Activated CD4-positive, alpha-beta memory T cell treated with anti-CD3 and anti-CD28 coated beads for 36 hours (primary cell): ENCODE measurements at regions not wholly inside any gene's neighbourhood (a gene's known extent, or its start where the extent isn't known, plus 50 kb on each side); places are given as distances from the start of the nearest gene placed in this dataset.

ENCODE experiments used
- CTCF ChIA-PET: fragments of 350-600 bp; sonication (Branson Sonifier 250); formaldehyde crosslinking; loops from one replicate; lab custom pipeline; 2021; ENCODE audit warnings: antibody characterized with exemption, inconsistent platforms; lab: Charles Lee
- POLR2A ChIA-PET: fragments of 350-600 bp; sonication (Branson Sonifier 250); formaldehyde crosslinking; loops from one replicate; lab custom pipeline; 2021; ENCODE audit warnings: antibody characterized with exemption; lab: Charles Lee
- DNase-seq: peaks from one replicate; pipeline ENCODE4 v3.0.0-alpha.2; 2020
- H3K27ac Mint-ChIP-seq: one replicate; pipeline ENCODE4 v1.8.0; 2021; ENCODE audit warnings: mixed read lengths
- H3K27me3 Mint-ChIP-seq: one replicate; pipeline ENCODE4 v1.8.0; 2021; ENCODE audit warnings: mixed read lengths
- H3K36me3 Mint-ChIP-seq: one replicate; pipeline ENCODE4 v1.8.0; 2021; ENCODE audit warnings: mixed read lengths
- H3K4me1 Mint-ChIP-seq: one replicate; pipeline ENCODE4 v1.8.0; 2021; ENCODE audit warnings: low read depth, mixed read lengths
- H3K4me3 Mint-ChIP-seq: one replicate; pipeline ENCODE4 v1.8.0; 2021; ENCODE audit warnings: mild to moderate bottlenecking, mixed read lengths
- H3K9me3 Mint-ChIP-seq: one replicate; pipeline ENCODE4 v1.8.0; 2021; ENCODE audit warnings: mixed read lengths
- intact Hi-C: fragments of 100-400 bp; cut with micrococcal nuclease; formaldehyde crosslinking; loops from one replicate; pipeline ENCODE4 v1.15.1; 2023

DNA sequence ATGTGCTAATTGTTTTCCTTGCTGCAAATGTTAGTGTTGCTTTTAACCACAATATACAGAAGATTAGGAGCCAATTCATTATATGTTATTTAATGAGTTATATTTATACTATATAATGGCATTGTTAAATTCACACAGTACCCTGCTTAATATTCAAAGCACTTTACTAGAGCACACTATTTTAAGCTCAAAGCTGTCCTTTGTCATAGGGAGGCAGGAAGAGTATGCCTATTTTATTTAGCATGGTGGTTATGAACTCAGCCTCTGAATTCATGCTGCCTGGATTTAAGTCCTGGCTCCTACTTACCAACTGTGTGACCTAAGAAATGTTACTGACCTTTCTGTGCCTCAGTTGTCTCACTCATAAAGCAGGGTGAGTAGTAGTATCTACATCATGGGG is 80.5 kb downstream of the FASTKD2 start:
- no peaks in the 10 kb centered on the region for H3K4me1 Mint-ChIP-seq
- intact Hi-C loops: no loop called here
- no peak overlapping the region for H3K27ac Mint-ChIP-seq
- no peaks in the 10 kb centered on the region for H3K27me3 Mint-ChIP-seq
- DNase-seq: no peak
- CTCF ChIA-PET: no interaction called here
- no peaks in the 10 kb centered on the region for H3K36me3 Mint-ChIP-seq
- POLR2A ChIA-PET: no interaction called here
- H3K4me3 Mint-ChIP-seq: no peak overlapping the region
- no peaks in the 10 kb centered on the region for H3K9me3 Mint-ChIP-seq

DNA sequence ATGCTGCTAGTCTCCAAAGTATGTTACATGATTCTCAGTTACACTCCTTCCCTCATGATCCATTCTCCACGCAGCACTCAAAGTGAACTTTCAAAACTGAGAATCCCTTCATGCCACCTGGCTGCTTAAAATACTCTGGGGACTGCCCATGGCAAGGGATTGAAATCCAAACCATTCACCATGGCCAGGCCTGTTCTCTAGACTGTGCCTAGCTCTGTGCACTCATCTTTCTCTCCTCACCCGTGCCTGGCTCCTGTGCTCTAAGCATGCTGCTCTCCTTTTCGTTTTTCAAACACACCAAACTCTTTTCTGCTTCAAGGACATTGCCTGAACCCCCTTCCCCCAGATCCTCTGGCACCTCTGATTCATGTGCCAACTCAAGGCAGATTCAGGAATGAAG is 80.9 kb downstream of the FASTKD2 start:
- Mint-ChIP-seq H3K4me3 (no peak overlapping the region), H3K36me3 (no peaks in the 10 kb centered on the region), H3K27ac (no peak overlapping the region), H3K27me3 (no peaks in the 10 kb centered on the region), H3K9me3 (no peaks in the 10 kb centered on the region), H3K4me1 (no peaks in the 10 kb centered on the region)
- CTCF ChIA-PET: no interaction called here
- no peak for DNase-seq
- POLR2A ChIA-PET: no interaction called here
- intact Hi-C loops: no loop called here

DNA sequence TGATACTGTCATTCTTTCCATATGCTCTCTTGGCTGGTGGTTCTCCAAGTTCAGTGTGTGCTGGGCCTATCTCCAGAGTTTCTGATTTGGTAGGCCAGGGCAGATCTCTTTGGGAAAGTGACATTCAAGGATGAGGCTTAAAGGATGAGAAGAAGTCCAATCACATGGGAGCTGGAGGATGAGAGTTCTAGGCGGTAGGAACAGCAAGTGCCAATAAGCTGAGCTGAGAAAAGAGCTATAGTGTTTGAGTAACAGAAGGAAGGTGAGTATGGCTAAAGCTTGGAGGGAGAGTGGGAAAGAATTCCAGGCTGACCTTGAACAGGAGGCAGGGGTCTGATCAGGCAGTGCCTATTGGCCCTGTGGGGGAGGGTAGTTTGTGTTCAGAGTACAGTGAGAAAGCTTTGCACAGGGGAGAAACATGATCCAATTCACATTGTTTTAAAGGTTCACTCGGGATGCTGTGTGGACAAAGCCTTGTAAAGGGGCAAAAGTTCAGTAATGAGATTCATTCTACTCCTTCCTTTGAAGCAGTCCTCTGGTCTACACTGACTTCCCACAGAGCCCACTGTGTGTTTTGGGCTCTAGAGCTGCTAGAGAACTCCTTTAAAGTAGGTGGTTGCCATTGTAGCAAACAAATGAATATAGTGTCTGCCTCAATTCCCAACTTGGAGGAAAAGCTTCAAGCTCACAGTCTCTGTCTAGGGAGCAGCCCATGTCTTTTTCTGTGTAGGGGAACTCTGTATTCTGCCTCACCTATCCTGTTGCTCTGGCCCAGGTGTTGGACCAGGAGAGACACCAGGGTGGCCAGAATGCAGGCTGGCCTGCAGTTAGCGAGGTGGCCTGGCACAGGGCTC is 81.8 kb downstream of the FASTKD2 start:
- Mint-ChIP-seq H3K9me3 (no peaks in the 10 kb centered on the region), H3K4me3 (no peak overlapping the region), H3K27ac (no peak overlapping the region), H3K36me3 (no peaks in the 10 kb centered on the region), H3K27me3 (no peaks in the 10 kb centered on the region), H3K4me1 (no peaks in the 10 kb centered on the region)
- intact Hi-C loops: no loop called here
- DNase-seq: no peak
- ChIA-PET POLR2A (no interaction called here), CTCF (no interaction called here)

DNA sequence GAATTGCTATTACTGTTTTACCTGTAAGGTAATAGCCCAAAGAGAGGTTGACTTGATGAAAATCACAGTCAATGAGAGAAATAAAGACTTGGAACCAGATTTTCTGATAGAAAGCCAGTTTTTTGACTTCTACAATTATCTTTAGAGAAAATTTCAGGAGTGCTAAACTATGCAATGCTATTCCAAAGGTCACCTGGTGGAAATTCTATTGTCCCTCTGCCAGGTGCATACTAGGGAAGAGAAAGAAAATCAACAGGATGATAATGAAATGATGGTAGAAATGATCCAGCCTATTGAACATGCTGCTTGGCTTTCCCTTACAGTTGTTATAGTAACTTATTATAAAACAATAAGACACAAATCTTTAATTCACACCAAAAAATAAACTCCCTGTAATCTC is 85.0 kb downstream of the FASTKD2 start:
- H3K36me3 Mint-ChIP-seq: no peaks in the 10 kb centered on the region
- ChIA-PET POLR2A (no interaction called here), CTCF (no interaction called here)
- intact Hi-C loops: no loop called here
- no peak overlapping the region for H3K27ac Mint-ChIP-seq
- no peaks in the 10 kb centered on the region for H3K27me3 Mint-ChIP-seq
- H3K4me3 Mint-ChIP-seq: no peak overlapping the region
- H3K4me1 Mint-ChIP-seq: no peaks in the 10 kb centered on the region
- DNase-seq: no peak
- H3K9me3 Mint-ChIP-seq: no peaks in the 10 kb centered on the region

DNA sequence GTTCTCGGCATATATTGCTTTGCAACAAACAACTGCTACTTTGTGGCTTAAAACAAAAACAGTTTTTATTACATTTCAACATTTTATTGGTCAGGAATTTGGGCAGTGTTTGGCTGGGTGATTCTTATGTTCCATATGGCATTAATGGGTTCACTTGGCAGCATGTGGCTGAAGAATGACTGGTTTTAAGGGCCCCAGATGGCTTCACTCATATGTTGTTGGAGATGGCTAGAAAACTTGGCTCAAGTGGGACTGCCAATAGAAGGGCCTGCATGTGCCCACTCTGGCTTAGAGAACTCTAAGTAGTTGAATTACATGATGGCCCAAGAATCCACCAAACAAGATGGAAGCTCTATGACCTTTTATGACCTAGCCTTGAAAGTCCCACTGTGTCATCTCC is 86.1 kb downstream of the FASTKD2 start:
- POLR2A ChIA-PET: no interaction called here
- intact Hi-C loops: no loop called here
- Mint-ChIP-seq H3K27ac (no peak overlapping the region), H3K27me3 (no peaks in the 10 kb centered on the region), H3K36me3 (no peaks in the 10 kb centered on the region), H3K4me3 (no peak overlapping the region), H3K4me1 (no peaks in the 10 kb centered on the region), H3K9me3 (no peaks in the 10 kb centered on the region)
- CTCF ChIA-PET: no interaction called here
- DNase-seq: no peak

DNA sequence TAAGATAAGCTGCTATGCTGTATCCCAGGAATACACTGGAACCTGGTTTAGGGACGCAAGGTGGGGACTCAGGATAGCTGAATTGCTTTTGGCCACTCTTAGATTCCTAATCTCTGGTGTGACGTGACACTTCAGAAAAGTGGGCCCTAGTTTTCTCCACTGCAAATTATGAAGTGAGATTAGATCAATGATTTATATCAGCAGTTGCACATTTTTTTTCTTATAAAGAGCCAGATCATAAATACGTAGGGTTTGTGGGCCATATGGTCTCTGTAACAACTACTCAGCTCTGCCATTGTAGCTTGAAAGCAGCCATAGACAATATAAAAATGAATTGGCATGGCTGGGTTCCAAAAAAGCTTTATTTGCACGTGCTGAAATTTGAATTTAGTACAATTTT is 85.4 kb upstream of the CPO start:
- no peak for DNase-seq
- Mint-ChIP-seq H3K9me3 (no peaks in the 10 kb centered on the region), H3K27me3 (no peaks in the 10 kb centered on the region), H3K4me3 (no peak overlapping the region), H3K36me3 (no peaks in the 10 kb centered on the region), H3K27ac (no peak overlapping the region), H3K4me1 (peaks cover 6% of the 10 kb centered on the region)
- ChIA-PET CTCF (interaction anchor here (0.6 to 0.7 kb wide), 2 partner anchors 61 to 1202 kb away, joined by 3 to 6 read pairs; no protein-coding TSS in a partner anchor), POLR2A (no interaction called here)
- intact Hi-C loops: no loop called here

DNA sequence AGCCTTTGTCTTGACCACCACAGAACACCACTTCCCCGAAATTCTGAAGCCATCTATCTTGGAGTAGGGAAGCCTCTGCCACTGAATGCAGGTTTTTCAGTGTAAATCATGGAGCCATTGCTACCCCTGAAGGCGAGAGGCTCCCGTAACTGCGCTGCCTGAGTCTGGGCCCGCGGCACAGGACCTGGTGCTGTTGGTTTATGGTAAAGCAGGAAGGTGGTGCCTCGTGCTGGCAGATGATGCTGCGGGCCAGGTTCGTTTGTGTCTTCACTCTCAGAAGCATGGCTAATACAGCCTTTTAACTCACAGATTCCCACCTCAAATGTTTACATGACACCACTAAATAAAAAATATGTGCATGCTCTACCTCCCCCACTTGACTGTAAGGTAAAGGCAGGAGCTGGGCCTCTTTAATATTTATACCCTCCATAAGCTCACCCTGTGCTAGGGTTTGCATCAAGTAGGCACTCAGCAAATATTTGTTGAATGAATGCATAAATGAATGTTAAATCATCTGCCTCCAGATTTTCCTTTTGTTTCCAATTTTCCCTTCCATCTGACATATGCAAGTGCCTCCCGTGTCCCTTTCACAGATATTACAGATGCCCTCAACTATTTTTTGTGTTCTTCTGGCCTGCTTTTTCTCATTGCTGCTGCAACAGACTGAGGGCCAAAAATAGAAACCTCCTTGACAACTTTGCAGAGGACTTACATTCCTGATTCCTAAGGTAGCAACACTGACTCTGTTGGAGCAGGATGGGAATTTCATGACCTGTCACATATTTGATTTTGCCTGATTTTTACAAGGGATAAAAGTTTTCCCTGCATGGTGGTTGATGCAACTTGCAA is 83.5 kb upstream of the CPO start:
- DNase-seq: no peak
- ChIA-PET POLR2A (no interaction called here), CTCF (no interaction called here)
- Mint-ChIP-seq H3K4me1 (peaks cover 15% of the 10 kb centered on the region), H3K36me3 (no peaks in the 10 kb centered on the region), H3K4me3 (no peak overlapping the region), H3K27me3 (no peaks in the 10 kb centered on the region), H3K9me3 (no peaks in the 10 kb centered on the region), H3K27ac (no peak overlapping the region)
- intact Hi-C loops: no loop called here

DNA sequence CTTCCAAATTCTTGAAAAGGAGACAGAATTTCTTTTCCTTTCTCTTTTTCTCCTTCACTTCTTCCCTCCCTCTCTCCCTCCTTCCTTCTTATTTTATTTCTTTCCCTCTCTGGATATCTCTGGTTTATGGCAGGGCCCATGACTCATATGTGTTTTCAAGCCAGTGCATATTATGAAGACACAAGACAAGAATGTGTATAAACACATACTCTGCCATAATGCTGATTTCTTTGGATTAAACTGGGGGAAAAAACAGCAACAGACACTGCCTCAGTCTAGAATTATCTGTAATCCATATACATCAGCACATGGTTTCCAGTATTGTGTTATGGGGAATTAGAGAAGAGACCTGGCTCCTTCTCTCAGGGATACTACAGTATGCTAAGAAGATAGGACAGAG is 82.8 kb upstream of the CPO start:
- ChIA-PET POLR2A (no interaction called here), CTCF (no interaction called here)
- Mint-ChIP-seq H3K9me3 (no peaks in the 10 kb centered on the region), H3K4me1 (peaks cover 15% of the 10 kb centered on the region), H3K4me3 (no peak overlapping the region), H3K27ac (no peak overlapping the region), H3K36me3 (no peaks in the 10 kb centered on the region), H3K27me3 (no peaks in the 10 kb centered on the region)
- no peak for DNase-seq
- intact Hi-C loops: no loop called here

DNA sequence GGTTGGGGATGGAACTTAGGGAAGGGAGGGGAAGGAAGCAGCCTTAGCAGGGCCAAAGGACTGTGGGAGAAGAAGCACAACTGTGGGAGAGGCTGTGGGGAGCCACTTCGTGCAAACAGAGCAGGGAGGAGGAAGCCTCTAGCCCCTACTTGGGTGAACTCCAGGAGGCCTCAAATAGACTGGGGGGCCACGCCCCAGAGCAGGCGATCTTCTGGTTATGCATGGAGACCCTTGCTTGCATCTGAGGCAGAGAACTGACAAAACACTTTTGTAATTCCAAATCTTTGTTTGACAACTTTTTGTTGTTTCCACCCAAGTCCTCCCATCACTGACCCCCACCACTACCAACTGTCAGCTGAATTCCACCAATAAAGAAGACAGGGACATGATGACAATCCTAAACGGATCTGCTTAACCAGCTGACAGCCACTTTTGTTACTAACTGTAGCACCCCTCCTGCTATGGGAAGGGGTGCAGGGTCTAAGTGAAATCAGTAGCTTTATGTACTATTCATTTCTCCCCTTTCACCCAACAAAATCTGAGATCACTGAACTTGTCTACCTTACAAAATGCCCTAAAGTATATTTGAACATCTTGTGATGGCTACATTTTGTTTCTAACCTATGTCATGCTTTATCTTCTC is 80.5 kb upstream of the CPO start:
- Mint-ChIP-seq H3K27me3 (no peaks in the 10 kb centered on the region), H3K4me3 (no peak overlapping the region), H3K4me1 (peaks cover 15% of the 10 kb centered on the region), H3K27ac (peak overlapping the region; percentile 42), H3K9me3 (no peaks in the 10 kb centered on the region), H3K36me3 (no peaks in the 10 kb centered on the region)
- intact Hi-C loops: loop anchor here (1.0 kb wide), 1 partner anchor 498 kb away; no protein-coding TSS in a partner anchor
- CTCF ChIA-PET: no interaction called here
- DNase-seq: no peak
- POLR2A ChIA-PET: no interaction called here

DNA sequence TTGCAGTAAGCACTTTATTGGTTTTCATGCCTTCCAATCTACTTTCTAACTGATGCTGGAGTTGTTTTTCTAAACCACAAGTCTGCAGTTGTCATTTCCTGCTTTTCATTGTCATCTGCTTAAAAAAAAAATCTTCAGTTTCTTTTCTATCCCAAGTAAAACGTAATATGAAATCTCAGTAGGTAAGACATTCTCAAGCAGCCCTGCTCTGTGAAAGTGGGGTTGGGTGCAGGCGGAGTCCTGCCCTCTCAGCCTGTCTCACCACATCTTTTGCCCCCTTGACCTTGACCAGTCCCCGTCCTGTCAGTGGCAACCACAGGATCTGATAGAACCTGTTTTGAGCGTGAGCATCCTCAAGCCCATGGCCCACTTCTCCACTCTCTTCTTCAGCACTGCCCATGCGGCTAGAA is 80.0 kb upstream of the CPO start:
- no peaks in the 10 kb centered on the region for H3K36me3 Mint-ChIP-seq
- H3K4me3 Mint-ChIP-seq: peak overlapping the region; percentile 4
- H3K27me3 Mint-ChIP-seq: no peaks in the 10 kb centered on the region
- POLR2A ChIA-PET: no interaction called here
- peak; percentile 30 for DNase-seq
- CTCF ChIA-PET: no interaction called here
- H3K27ac Mint-ChIP-seq: peak overlapping the region; percentile 42
- peaks cover 15% of the 10 kb centered on the region for H3K4me1 Mint-ChIP-seq
- intact Hi-C loops: loop anchor here (1.0 kb wide), 1 partner anchor 498 kb away; no protein-coding TSS in a partner anchor
- H3K9me3 Mint-ChIP-seq: no peaks in the 10 kb centered on the region

DNA sequence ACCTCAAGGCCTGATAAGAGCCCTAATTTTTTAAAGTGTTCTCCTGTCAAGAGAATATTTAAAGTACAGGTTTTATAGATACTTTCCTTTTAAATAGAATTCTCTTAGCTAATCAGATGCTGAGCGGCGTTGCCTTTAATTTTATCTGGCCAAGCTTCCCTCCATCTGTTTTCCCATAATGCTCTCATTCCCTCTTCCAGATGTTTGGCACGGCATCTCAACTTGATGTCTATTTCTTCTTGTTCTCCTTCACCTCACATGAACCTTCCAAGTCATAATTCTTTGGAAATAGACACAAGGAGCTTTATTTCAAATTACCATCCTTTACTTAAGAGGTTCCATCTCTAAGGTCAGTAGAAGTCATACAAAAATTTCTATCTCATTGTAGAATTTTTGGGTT is 76.1 kb upstream of the CPO start:
- peaks cover 15% of the 10 kb centered on the region for H3K4me1 Mint-ChIP-seq
- no peak overlapping the region for H3K27ac Mint-ChIP-seq
- ChIA-PET POLR2A (interaction anchor here (1.0 kb wide), 1 partner anchor 11 kb away, joined by 3 read pairs; no protein-coding TSS in a partner anchor), CTCF (no interaction called here)
- H3K27me3 Mint-ChIP-seq: no peaks in the 10 kb centered on the region
- no peaks in the 10 kb centered on the region for H3K9me3 Mint-ChIP-seq
- no peak overlapping the region for H3K4me3 Mint-ChIP-seq
- H3K36me3 Mint-ChIP-seq: no peaks in the 10 kb centered on the region
- DNase-seq: no peak
- intact Hi-C loops: no loop called here

DNA sequence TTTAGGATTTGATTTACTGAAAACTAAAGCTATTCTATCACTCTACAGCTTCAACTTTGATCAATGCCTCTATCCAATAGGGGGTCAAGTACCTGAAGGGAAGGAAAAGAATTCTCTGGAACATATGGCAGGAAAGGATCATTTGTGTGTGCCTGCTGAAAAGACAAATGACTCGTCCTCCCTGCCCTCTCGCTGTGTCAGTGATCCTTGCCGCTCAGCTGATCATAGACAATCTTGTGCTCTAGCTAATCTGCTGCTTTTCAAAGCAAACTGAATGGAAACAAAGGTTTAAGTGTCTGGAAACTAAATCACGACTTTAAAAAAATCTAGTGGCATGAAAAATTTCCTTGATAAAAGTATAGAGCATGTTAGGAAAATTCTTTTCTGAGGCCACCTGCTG is 75.6 kb upstream of the CPO start:
- intact Hi-C loops: no loop called here
- peaks cover 12% of the 10 kb centered on the region for H3K4me1 Mint-ChIP-seq
- DNase-seq: no peak
- CTCF ChIA-PET: no interaction called here
- POLR2A ChIA-PET: interaction anchor here (1.0 kb wide), 1 partner anchor 10 kb away, joined by 3 read pairs; no protein-coding TSS in a partner anchor
- H3K4me3 Mint-ChIP-seq: no peak overlapping the region
- no peaks in the 10 kb centered on the region for H3K9me3 Mint-ChIP-seq
- H3K27me3 Mint-ChIP-seq: no peaks in the 10 kb centered on the region
- no peaks in the 10 kb centered on the region for H3K36me3 Mint-ChIP-seq
- H3K27ac Mint-ChIP-seq: no peak overlapping the region
